ENCODE measurements at regions not wholly inside any gene's neighbourhood (a gene's known extent, or its start where the extent isn't known, plus 50 kb on each side); places are given as distances from the start of the nearest gene placed in this dataset.

GRCh38 chr6:15921243-15921642 is 207.6 kb upstream of the MYLIP start:
- no peaks in the 10 kb centered on the region for H3K36me3 ChIP-seq (ENCODE audit: low read depth, low read length)
- DNase-seq = no peak
- H3K9ac ChIP-seq (ENCODE audit: low read length) = no peak overlapping the region
- no peak overlapping the region for H3K27ac ChIP-seq (ENCODE audit: low read length)
- no peaks in the 10 kb centered on the region for H4K20me1 ChIP-seq (ENCODE audit: low read length)
- no peak for ATAC-seq
- no peak overlapping the region for H3K4me2 ChIP-seq (ENCODE audit: low read length)
- no peaks in the 10 kb centered on the region for H3F3A ChIP-seq (ENCODE audit: low read length, unreplicated experiment)
- ChIA-PET POLR2A (ENCODE audit: unreplicated experiment) (no interaction called here), CTCF (no interaction called here)
- no peaks in the 10 kb centered on the region for H3K79me2 ChIP-seq (ENCODE audit: low read length)
- no peak overlapping the region for H2AFZ ChIP-seq (ENCODE audit: low read length)
- H3K27me3 ChIP-seq (ENCODE audit: low read length) = no peaks in the 10 kb centered on the region
- no TSS peak for BruUV-seq (replicated peaks)
- H3K9me3 ChIP-seq (ENCODE audit: low read length) = no peaks in the 10 kb centered on the region
- TF ChIP-seq EZH2 (IDR thresholded peaks at IDR 0.05; ENCODE audit: low read length, unreplicated experiment) (no peak), CTCF (conservative IDR thresholded peaks at IDR 0.05; ENCODE audit: low read depth, low read length) (no peak), EZH2phosphoT487 (IDR thresholded peaks at IDR 0.05; ENCODE audit: borderline replicate concordance, low read length) (no peak)
- H3K4me3 ChIP-seq (ENCODE audit: low read length) = no peak overlapping the region
- intact Hi-C loops (cut with micrococcal nuclease) = no loop called here
- no peaks in the 10 kb centered on the region for H3K4me1 ChIP-seq (ENCODE audit: insufficient read depth, low read length)
- H3K9me2 ChIP-seq (replicated peaks; ENCODE audit: low read length) = no peaks in the 10 kb centered on the region

DNA sequence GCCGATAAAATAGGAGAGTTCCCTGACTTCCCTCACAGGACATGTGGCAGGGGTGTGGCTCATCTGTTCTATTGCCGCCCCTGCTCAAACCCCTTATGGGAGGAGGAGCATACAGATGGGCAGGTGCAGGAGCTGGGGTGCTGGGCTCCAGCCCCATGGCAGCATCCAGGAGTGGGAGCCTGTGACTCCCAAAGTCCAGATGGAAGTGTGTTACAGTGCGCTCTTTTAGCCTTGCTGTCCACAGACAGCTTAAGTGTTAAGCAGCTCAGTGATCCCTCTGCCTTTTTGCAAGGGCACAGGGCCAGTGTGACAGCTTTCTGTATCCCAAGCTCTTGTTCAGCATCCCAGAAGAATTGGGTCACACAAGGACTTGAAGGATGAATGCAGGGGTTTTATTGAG is 212.3 kb upstream of the MYLIP start:
- ATAC-seq (no peak), DNase-seq (no peak)
- Histone ChIP-seq H3K4me2 (ENCODE audit: low read length) (no peak overlapping the region), H3K27ac (ENCODE audit: low read length) (no peak overlapping the region), H4K20me1 (ENCODE audit: low read length) (no peaks in the 10 kb centered on the region), H3K79me2 (ENCODE audit: low read length) (no peaks in the 10 kb centered on the region), H3K9ac (ENCODE audit: low read length) (no peak overlapping the region), H3K27me3 (ENCODE audit: low read length) (no peaks in the 10 kb centered on the region), H3K9me3 (ENCODE audit: low read length) (no peaks in the 10 kb centered on the region), H3K4me3 (ENCODE audit: low read length) (no peak overlapping the region), H3K36me3 (ENCODE audit: low read depth, low read length) (no peaks in the 10 kb centered on the region), H3F3A (ENCODE audit: low read length, unreplicated experiment) (no peaks in the 10 kb centered on the region), H3K4me1 (ENCODE audit: insufficient read depth, low read length) (no peaks in the 10 kb centered on the region), H3K9me2 (replicated peaks; ENCODE audit: low read length) (no peaks in the 10 kb centered on the region), H2AFZ (ENCODE audit: low read length) (no peak overlapping the region)
- intact Hi-C loops (cut with micrococcal nuclease) = no loop called here
- TF ChIP-seq CTCF (conservative IDR thresholded peaks at IDR 0.05; ENCODE audit: low read depth, low read length) (no peak), EZH2phosphoT487 (IDR thresholded peaks at IDR 0.05; ENCODE audit: borderline replicate concordance, low read length) (no peak), EZH2 (IDR thresholded peaks at IDR 0.05; ENCODE audit: low read length, unreplicated experiment) (no peak)
- no TSS peak for BruUV-seq (replicated peaks)
- POLR2A ChIA-PET (ENCODE audit: unreplicated experiment) = no interaction called here
- CTCF ChIA-PET = no interaction called here

DNA sequence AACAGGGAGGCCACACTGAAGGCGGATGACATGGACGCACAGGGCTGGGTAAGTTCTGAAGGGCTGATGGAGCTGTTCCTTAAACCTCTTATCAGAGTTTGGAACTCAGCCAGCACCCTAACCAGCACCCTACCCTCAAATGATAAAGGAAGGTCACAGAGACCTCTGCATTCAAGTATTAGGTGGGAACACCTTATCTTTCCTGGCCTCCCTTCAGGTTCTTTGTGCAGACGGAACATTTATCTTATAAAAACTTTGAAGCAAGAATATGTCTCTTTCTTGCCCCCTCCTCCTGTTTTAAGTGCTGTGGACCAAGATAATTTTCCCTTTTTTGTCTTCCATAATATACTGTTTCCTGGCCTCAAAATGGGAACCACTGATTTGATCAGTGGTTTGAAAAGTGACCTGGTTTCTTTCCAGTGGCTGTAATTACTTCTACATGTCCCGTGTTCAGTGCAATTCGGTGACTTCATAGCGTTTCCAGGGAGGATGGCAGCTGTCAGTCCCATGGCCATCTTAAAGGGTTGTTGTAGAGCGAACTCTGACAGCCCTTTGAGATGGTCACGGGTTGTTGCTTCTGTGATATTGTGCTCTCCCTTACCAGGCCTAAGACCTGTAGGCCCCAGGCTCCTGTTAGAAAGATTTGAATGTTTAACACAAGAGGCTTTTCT is 213.2 kb upstream of the MYLIP start:
- ATAC-seq (no peak), DNase-seq (no peak)
- Histone ChIP-seq H3K4me2 (ENCODE audit: low read length) (no peak overlapping the region), H3K9ac (ENCODE audit: low read length) (no peak overlapping the region), H3K27ac (ENCODE audit: low read length) (no peak overlapping the region), H3K27me3 (ENCODE audit: low read length) (no peaks in the 10 kb centered on the region), H2AFZ (ENCODE audit: low read length) (no peak overlapping the region), H3F3A (ENCODE audit: low read length, unreplicated experiment) (no peaks in the 10 kb centered on the region), H3K4me1 (ENCODE audit: insufficient read depth, low read length) (no peaks in the 10 kb centered on the region), H3K9me3 (ENCODE audit: low read length) (no peaks in the 10 kb centered on the region), H3K79me2 (ENCODE audit: low read length) (no peaks in the 10 kb centered on the region), H3K4me3 (ENCODE audit: low read length) (no peak overlapping the region), H4K20me1 (ENCODE audit: low read length) (no peaks in the 10 kb centered on the region), H3K9me2 (replicated peaks; ENCODE audit: low read length) (no peaks in the 10 kb centered on the region), H3K36me3 (ENCODE audit: low read depth, low read length) (no peaks in the 10 kb centered on the region)
- ChIA-PET CTCF (no interaction called here), POLR2A (ENCODE audit: unreplicated experiment) (no interaction called here)
- BruUV-seq (replicated peaks) = no TSS peak
- TF ChIP-seq EZH2phosphoT487 (IDR thresholded peaks at IDR 0.05; ENCODE audit: borderline replicate concordance, low read length) (no peak), CTCF (conservative IDR thresholded peaks at IDR 0.05; ENCODE audit: low read depth, low read length) (no peak), EZH2 (IDR thresholded peaks at IDR 0.05; ENCODE audit: low read length, unreplicated experiment) (no peak)
- intact Hi-C loops (cut with micrococcal nuclease) = no loop called here
